Activated CD4-positive, alpha-beta T cell treated with anti-CD3 and anti-CD28 coated beads for 36 hours (primary cell): ENCODE measurements at regions not wholly inside any gene's neighbourhood (a gene's known extent, or its start where the extent isn't known, plus 50 kb on each side); places are given as distances from the start of the nearest gene placed in this dataset.

Experiments
- ATAC-seq: fragments of 200-7000 bp; cut with Tn5 transposase; one replicate; pipeline ENCODE4 v1.10.0; 2021; ENCODE audit warnings: mild to moderate bottlenecking, moderate library complexity
- CTCF ChIA-PET: fragments of 350-600 bp; sonication (Branson Sonifier 250); formaldehyde crosslinking; loops from one replicate; lab custom pipeline; 2021; ENCODE audit warnings: antibody characterized with exemption; lab: Charles Lee
- POLR2A ChIA-PET: fragments of 350-600 bp; sonication (Branson Sonifier 250); formaldehyde crosslinking; loops from one replicate; lab custom pipeline; 2021; ENCODE audit warnings: antibody characterized with exemption, inconsistent platforms; lab: Charles Lee
- DNase-seq: peaks from one replicate; pipeline ENCODE4 v3.0.0-alpha.2; 2020
- H3K27ac Mint-ChIP-seq: one replicate; pipeline ENCODE4 v1.8.0; 2021; ENCODE audit warnings: mixed read lengths
- H3K27me3 Mint-ChIP-seq: one replicate; pipeline ENCODE4 v1.8.0; 2021; ENCODE audit warnings: mixed read lengths
- H3K36me3 Mint-ChIP-seq: one replicate; pipeline ENCODE4 v1.8.0; 2021; ENCODE audit warnings: low read depth, mixed read lengths
- H3K4me1 Mint-ChIP-seq: one replicate; pipeline ENCODE4 v1.8.0; 2021; ENCODE audit warnings: mixed read lengths
- H3K4me3 Mint-ChIP-seq: one replicate; pipeline ENCODE4 v1.8.0; 2021; ENCODE audit warnings: mild to moderate bottlenecking, moderate library complexity, mixed read lengths
- H3K9me3 Mint-ChIP-seq: one replicate; pipeline ENCODE4 v1.8.0; 2021; ENCODE audit warnings: low read depth, mixed read lengths
- intact Hi-C, 2 experiments: fragments of 100-400 bp; cut with DNase I in 1 of 2; cut with micrococcal nuclease in 1 of 2; formaldehyde crosslinking; loops; one replicate each; pipeline versions ENCODE4 v1.14.2 to v1.15.1; 2022 to 2024; cut with DNase I, micrococcal nuclease

- CTCF ChIA-PET: interaction anchor here (0.8 to 2.1 kb wide), 5 partner anchors 15 to 165 kb away, joined by 3 to 6 read pairs (median 4); no protein-coding TSS in a partner anchor
- intact Hi-C loops: no loop called here
- POLR2A ChIA-PET: no interaction called here
Observed at GRCh38 chr4:122517345-122517744, 60.8 kb upstream of the IL2 start.

GRCh38 chr4:122516376-122516775, 59.9 kb upstream of the IL2 start:
- CTCF ChIA-PET: interaction anchor here (0.9 kb wide), 1 partner anchor 21 kb away, joined by 3 read pairs; no protein-coding TSS in a partner anchor
- peaks cover 44% of the 10 kb centered on the region for H3K4me1 Mint-ChIP-seq
- ATAC-seq: no peak
- POLR2A ChIA-PET: no interaction called here
- no peak overlapping the region for H3K4me3 Mint-ChIP-seq
- DNase-seq: no peak
- H3K27ac Mint-ChIP-seq: peak overlapping the region; percentile 58
- peaks cover 6% of the 10 kb centered on the region for H3K36me3 Mint-ChIP-seq
- peaks cover 7% of the 10 kb centered on the region for H3K27me3 Mint-ChIP-seq
- H3K9me3 Mint-ChIP-seq: peaks cover 21% of the 10 kb centered on the region
- intact Hi-C loops: no loop called here

More at GRCh38 chr4:122517345-122517744, 60.8 kb upstream of the IL2 start:
- H3K4me3 Mint-ChIP-seq: no peak overlapping the region
- peaks cover 21% of the 10 kb centered on the region for H3K9me3 Mint-ChIP-seq
- peaks cover 34% of the 10 kb centered on the region for H3K4me1 Mint-ChIP-seq
- H3K27ac Mint-ChIP-seq: no peak overlapping the region
- no peak for DNase-seq
- no peak for ATAC-seq
- peaks cover 5% of the 10 kb centered on the region for H3K27me3 Mint-ChIP-seq
- peaks cover 6% of the 10 kb centered on the region for H3K36me3 Mint-ChIP-seq

- Mint-ChIP-seq H3K9me3 (peaks cover 13% of the 10 kb centered on the region), H3K36me3 (peaks cover 2% of the 10 kb centered on the region), H3K4me1 (peaks cover 52% of the 10 kb centered on the region), H3K27me3 (peaks cover 2% of the 10 kb centered on the region), H3K27ac (peak overlapping the region; percentile 40), H3K4me3 (no peak overlapping the region)
- POLR2A ChIA-PET: no interaction called here
- ATAC-seq: no peak
- intact Hi-C loops: no loop called here
- DNase-seq: no peak
- CTCF ChIA-PET: interaction anchor here (1.0 kb wide), 1 partner anchor 64 kb away, joined by 4 read pairs; no protein-coding TSS in a partner anchor
Observed at GRCh38 chr4:122514671-122515070, 58.1 kb upstream of the IL2 start.

GRCh38 chr4:122512430-122512829, 55.9 kb upstream of the IL2 start:
- intact Hi-C loops: loop anchor here (1.0 kb wide), 1 partner anchor 28 kb away; no protein-coding TSS in a partner anchor
- H3K4me3 Mint-ChIP-seq: peak overlapping the region; percentile 54
- CTCF ChIA-PET: interaction anchor here (0.5 to 2.0 kb wide), 5 partner anchors 30 to 350 kb away, joined by 3 to 9 read pairs (median 4); no protein-coding TSS in a partner anchor
- H3K9me3 Mint-ChIP-seq: no peaks in the 10 kb centered on the region
- peaks cover 71% of the 10 kb centered on the region for H3K4me1 Mint-ChIP-seq
- POLR2A ChIA-PET: interaction anchor here (0.6 to 1.1 kb wide), 4 partner anchors 20 to 66 kb away, joined by 3 to 9 read pairs (median 3); no protein-coding TSS in a partner anchor
- DNase-seq (no peak), ATAC-seq (peak; percentile 66)
- H3K27me3 Mint-ChIP-seq: peaks cover 2% of the 10 kb centered on the region
- peak overlapping the region; percentile 81 for H3K27ac Mint-ChIP-seq
- H3K36me3 Mint-ChIP-seq: no peaks in the 10 kb centered on the region

GRCh38 chr4:122508083-122508482, 51.6 kb upstream of the IL2 start:
- ChIA-PET POLR2A (interaction anchor here (0.8 to 1.1 kb wide), 3 partner anchors 32 to 49 kb away, joined by 6 to 11 read pairs (median 6); no protein-coding TSS in a partner anchor), CTCF (interaction anchor here (0.6 to 1.6 kb wide), 4 partner anchors 40 to 1056 kb away, joined by 3 to 10 read pairs (median 3); no protein-coding TSS in a partner anchor)
- DNase-seq (no peak), ATAC-seq (peak; percentile 77)
- peaks cover 84% of the 10 kb centered on the region for H3K4me1 Mint-ChIP-seq
- peaks cover 2% of the 10 kb centered on the region for H3K27me3 Mint-ChIP-seq
- H3K9me3 Mint-ChIP-seq: peaks cover 3% of the 10 kb centered on the region
- intact Hi-C loops: loop anchor here (1.0 to 5.0 kb wide), 6 partner anchors 34 to 204 kb away; no protein-coding TSS in a partner anchor
- peak overlapping the region; percentile 64 for H3K4me3 Mint-ChIP-seq
- H3K36me3 Mint-ChIP-seq: peaks cover 6% of the 10 kb centered on the region
- H3K27ac Mint-ChIP-seq: peak overlapping the region; percentile 92
